ENCODE measurements at regions not wholly inside any gene's neighbourhood (a gene's known extent, or its start where the extent isn't known, plus 50 kb on each side); places are given as distances from the start of the nearest gene placed in this dataset.

- Histone ChIP-seq H3K27me3 (ENCODE audit: control insufficient read depth, insufficient read depth, low read length) (peaks cover 15% of the 10 kb centered on the region), H3K9me3 (ENCODE audit: control insufficient read depth, low read length) (no peaks in the 10 kb centered on the region), H3K36me3 (ENCODE audit: control insufficient read depth, insufficient read depth, low read length) (no peaks in the 10 kb centered on the region), H3K4me3 (ENCODE audit: low read length) (peak overlapping the region; percentile 44), H3K9ac (ENCODE audit: low read length) (peak overlapping the region; percentile 59), H3K4me1 (ENCODE audit: control insufficient read depth, insufficient read depth, low read length) (peaks cover 7% of the 10 kb centered on the region)
Measured at GRCh38 chr2:126776692-126777619, 121.0 kb downstream of the GYPC start.

- Histone ChIP-seq H3K4me1 (ENCODE audit: control insufficient read depth, insufficient read depth, low read length) (peaks cover 7% of the 10 kb centered on the region), H3K36me3 (ENCODE audit: control insufficient read depth, insufficient read depth, low read length) (no peaks in the 10 kb centered on the region), H3K4me3 (ENCODE audit: low read length) (no peak overlapping the region), H3K9me3 (ENCODE audit: control insufficient read depth, low read length) (no peaks in the 10 kb centered on the region), H3K27me3 (ENCODE audit: control insufficient read depth, insufficient read depth, low read length) (peaks cover 15% of the 10 kb centered on the region), H3K9ac (ENCODE audit: low read length) (no peak overlapping the region)
Measured at GRCh38 chr2:126777620-126777978, 121.1 kb upstream of the TEX51 start.

- H3K36me3 ChIP-seq (ENCODE audit: control insufficient read depth, insufficient read depth, low read length) = no peaks in the 10 kb centered on the region
- no peaks in the 10 kb centered on the region for H3K9me3 ChIP-seq (ENCODE audit: control insufficient read depth, low read length)
- peaks cover 15% of the 10 kb centered on the region for H3K27me3 ChIP-seq (ENCODE audit: control insufficient read depth, insufficient read depth, low read length)
- no peak overlapping the region for H3K4me3 ChIP-seq (ENCODE audit: low read length)
- H3K4me1 ChIP-seq (ENCODE audit: control insufficient read depth, insufficient read depth, low read length) = peaks cover 7% of the 10 kb centered on the region
- no peak overlapping the region for H3K9ac ChIP-seq (ENCODE audit: low read length)
Measured at GRCh38 chr2:126778561-126779501, 119.9 kb upstream of the TEX51 start.

- Histone ChIP-seq H3K4me1 (ENCODE audit: control insufficient read depth, insufficient read depth, low read length) (peaks cover 7% of the 10 kb centered on the region), H3K27me3 (ENCODE audit: control insufficient read depth, insufficient read depth, low read length) (peaks cover 7% of the 10 kb centered on the region), H3K9me3 (ENCODE audit: control insufficient read depth, low read length) (no peaks in the 10 kb centered on the region), H3K36me3 (ENCODE audit: control insufficient read depth, insufficient read depth, low read length) (no peaks in the 10 kb centered on the region), H3K9ac (ENCODE audit: low read length) (no peak overlapping the region), H3K4me3 (ENCODE audit: low read length) (no peak overlapping the region)
Measured at GRCh38 chr2:126781206-126781605, 117.5 kb upstream of the TEX51 start.

GRCh38 chr2:126781806-126782205 lies 116.9 kb upstream of the TEX51 start:
- H3K36me3 ChIP-seq (ENCODE audit: control insufficient read depth, insufficient read depth, low read length) = no peaks in the 10 kb centered on the region
- peaks cover 5% of the 10 kb centered on the region for H3K27me3 ChIP-seq (ENCODE audit: control insufficient read depth, insufficient read depth, low read length)
- no peak overlapping the region for H3K9ac ChIP-seq (ENCODE audit: low read length)
- no peaks in the 10 kb centered on the region for H3K9me3 ChIP-seq (ENCODE audit: control insufficient read depth, low read length)
- H3K4me3 ChIP-seq (ENCODE audit: low read length) = no peak overlapping the region
- peaks cover 6% of the 10 kb centered on the region for H3K4me1 ChIP-seq (ENCODE audit: control insufficient read depth, insufficient read depth, low read length)

GRCh38 chr2:126782648-126783047 lies 116.0 kb upstream of the TEX51 start:
- H3K9ac ChIP-seq (ENCODE audit: low read length) = no peak overlapping the region
- H3K27me3 ChIP-seq (ENCODE audit: control insufficient read depth, insufficient read depth, low read length) = no peaks in the 10 kb centered on the region

GRCh38 chr2:126783341-126783740 lies 115.3 kb upstream of the TEX51 start:
- H3K4me3 ChIP-seq (ENCODE audit: low read length) = no peak overlapping the region
- no peaks in the 10 kb centered on the region for H3K27me3 ChIP-seq (ENCODE audit: control insufficient read depth, insufficient read depth, low read length)
- H3K4me1 ChIP-seq (ENCODE audit: control insufficient read depth, insufficient read depth, low read length) = no peaks in the 10 kb centered on the region
- no peak overlapping the region for H3K9ac ChIP-seq (ENCODE audit: low read length)
- no peaks in the 10 kb centered on the region for H3K36me3 ChIP-seq (ENCODE audit: control insufficient read depth, insufficient read depth, low read length)
- no peaks in the 10 kb centered on the region for H3K9me3 ChIP-seq (ENCODE audit: control insufficient read depth, low read length)

More at GRCh38 chr2:126782648-126783047, 116.0 kb upstream of the TEX51 start:
- Histone ChIP-seq H3K4me1 (ENCODE audit: control insufficient read depth, insufficient read depth, low read length) (no peaks in the 10 kb centered on the region), H3K4me3 (ENCODE audit: low read length) (no peak overlapping the region), H3K36me3 (ENCODE audit: control insufficient read depth, insufficient read depth, low read length) (no peaks in the 10 kb centered on the region), H3K9me3 (ENCODE audit: control insufficient read depth, low read length) (no peaks in the 10 kb centered on the region)

- Histone ChIP-seq H3K27me3 (ENCODE audit: control insufficient read depth, insufficient read depth, low read length) (no peaks in the 10 kb centered on the region), H3K4me3 (ENCODE audit: low read length) (no peak overlapping the region), H3K9ac (ENCODE audit: low read length) (no peak overlapping the region), H3K9me3 (ENCODE audit: control insufficient read depth, low read length) (no peaks in the 10 kb centered on the region), H3K4me1 (ENCODE audit: control insufficient read depth, insufficient read depth, low read length) (no peaks in the 10 kb centered on the region), H3K36me3 (ENCODE audit: control insufficient read depth, insufficient read depth, low read length) (no peaks in the 10 kb centered on the region)
Measured at GRCh38 chr2:126784045-126784444, 114.6 kb upstream of the TEX51 start.

GRCh38 chr2:126784621-126785020 lies 114.1 kb upstream of the TEX51 start:
- Histone ChIP-seq H3K9ac (ENCODE audit: low read length) (no peak overlapping the region), H3K9me3 (ENCODE audit: control insufficient read depth, low read length) (no peaks in the 10 kb centered on the region), H3K27me3 (ENCODE audit: control insufficient read depth, insufficient read depth, low read length) (no peaks in the 10 kb centered on the region), H3K4me3 (ENCODE audit: low read length) (no peak overlapping the region), H3K36me3 (ENCODE audit: control insufficient read depth, insufficient read depth, low read length) (no peaks in the 10 kb centered on the region), H3K4me1 (ENCODE audit: control insufficient read depth, insufficient read depth, low read length) (no peaks in the 10 kb centered on the region)

- Histone ChIP-seq H3K27me3 (ENCODE audit: control insufficient read depth, insufficient read depth, low read length) (no peaks in the 10 kb centered on the region), H3K4me1 (ENCODE audit: control insufficient read depth, insufficient read depth, low read length) (no peaks in the 10 kb centered on the region), H3K4me3 (ENCODE audit: low read length) (no peak overlapping the region), H3K9ac (ENCODE audit: low read length) (no peak overlapping the region), H3K9me3 (ENCODE audit: control insufficient read depth, low read length) (no peaks in the 10 kb centered on the region), H3K36me3 (ENCODE audit: control insufficient read depth, insufficient read depth, low read length) (no peaks in the 10 kb centered on the region)
Measured at GRCh38 chr2:126785236-126785635, 113.5 kb upstream of the TEX51 start.

- Histone ChIP-seq H3K4me1 (ENCODE audit: control insufficient read depth, insufficient read depth, low read length) (no peaks in the 10 kb centered on the region), H3K36me3 (ENCODE audit: control insufficient read depth, insufficient read depth, low read length) (no peaks in the 10 kb centered on the region), H3K27me3 (ENCODE audit: control insufficient read depth, insufficient read depth, low read length) (no peaks in the 10 kb centered on the region), H3K9me3 (ENCODE audit: control insufficient read depth, low read length) (no peaks in the 10 kb centered on the region), H3K4me3 (ENCODE audit: low read length) (no peak overlapping the region), H3K9ac (ENCODE audit: low read length) (no peak overlapping the region)
Measured at GRCh38 chr2:126785862-126786261, 112.8 kb upstream of the TEX51 start.

GRCh38 chr2:126786765-126787164 lies 111.9 kb upstream of the TEX51 start:
- Histone ChIP-seq H3K36me3 (ENCODE audit: control insufficient read depth, insufficient read depth, low read length) (no peaks in the 10 kb centered on the region), H3K27me3 (ENCODE audit: control insufficient read depth, insufficient read depth, low read length) (no peaks in the 10 kb centered on the region), H3K4me1 (ENCODE audit: control insufficient read depth, insufficient read depth, low read length) (no peaks in the 10 kb centered on the region), H3K9ac (ENCODE audit: low read length) (no peak overlapping the region), H3K9me3 (ENCODE audit: control insufficient read depth, low read length) (no peaks in the 10 kb centered on the region), H3K4me3 (ENCODE audit: low read length) (no peak overlapping the region)
